ENCODE measurements at regions not wholly inside any gene's neighbourhood (a gene's known extent, or its start where the extent isn't known, plus 50 kb on each side); places are given as distances from the start of the nearest gene placed in this dataset.

- TF ChIP-seq CTCF (IDR thresholded peaks at IDR 0.05), result no peak
- TF ChIP-seq EP300 (IDR thresholded peaks at IDR 0.05), result no peak
Measured at GRCh38 chr9:78590068-78590467, 293.1 kb downstream of the PSAT1 start.

All from ovary (tissue), 3 donors.